A549 (cell line): ENCODE measurements at regions not wholly inside any gene's neighbourhood (a gene's known extent, or its start where the extent isn't known, plus 50 kb on each side); places are given as distances from the start of the nearest gene placed in this dataset.

Source experiments
- CEBPB ChIP-seq, 2 experiments: fragments of >200 bp in 1 of 2; sonication (Bioruptor Twin) in 1 of 2; formaldehyde crosslinking in 1 of 2; IDR thresholded peaks; 2 replicates each; pipeline ENCODE4 v1.6.1; 2012 to 2016
- CTCF ChIP-seq: fragments of >200 bp; sonication (Bioruptor Twin); formaldehyde crosslinking; IDR thresholded peaks from 3 replicates; pipeline ENCODE4 v1.5.1; 2016
- KDM1A ChIP-seq: fragments of 200-600 bp; sonication (generic); IDR thresholded peaks from 2 replicates; pipeline ENCODE4 v1.6.1; 2016; ENCODE audit warnings: low read depth, mild to moderate bottlenecking
- KDM5A ChIP-seq: fragments of 200-600 bp; sonication (generic); IDR thresholded peaks from 2 replicates; pipeline ENCODE4 v1.6.1; 2016; ENCODE audit warnings: antibody characterized with exemption, mild to moderate bottlenecking
- RFX5 ChIP-seq: fragments of 450-650 bp; IDR thresholded peaks from 2 replicates; pipeline ENCODE4 v1.7.1; 2014; ENCODE audit warnings: antibody characterized with exemption, mild to moderate bottlenecking, moderate library complexity

DNA sequence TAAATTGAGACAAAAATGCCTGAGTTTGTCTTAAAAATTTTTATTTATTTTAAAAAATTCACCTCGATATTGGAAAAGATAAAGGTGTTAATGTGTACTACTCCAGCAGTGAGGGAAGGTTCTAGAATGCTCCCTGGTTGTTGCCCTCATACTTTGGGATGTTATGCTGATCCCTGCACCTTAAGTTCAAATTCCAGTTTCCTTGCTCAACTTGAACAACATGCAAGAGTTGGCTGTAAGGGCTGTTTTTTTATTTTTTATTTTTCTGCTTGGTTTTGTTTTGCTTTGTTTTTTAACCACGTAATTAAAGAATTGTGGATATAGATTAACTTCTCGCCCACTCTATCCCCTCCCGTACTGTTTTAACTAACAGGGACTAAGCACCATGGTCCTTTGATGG is 158.7 kb upstream of the CITED2 start:
- TF ChIP-seq KDM1A (no peak), KDM5A (no peak), RFX5 (no peak), CTCF (no peak), CEBPB (IDR thresholded peaks at IDR 0.05) (no peak)
